BE2C (cell line): ENCODE measurements at regions not wholly inside any gene's neighbourhood (a gene's known extent, or its start where the extent isn't known, plus 50 kb on each side); places are given as distances from the start of the nearest gene placed in this dataset.

ENCODE experiments used
- DNase-seq: peaks from one replicate; pipeline ENCODE4 v3.0.0-alpha.2; 2020
- H3K27me3 ChIP-seq: fragments of 250-450 bp; sonication (Bioruptor Pico); 2 replicates; pipeline ENCODE4 v1.5.1; 2020; ENCODE audit warnings: mild to moderate bottlenecking
- H3K36me3 ChIP-seq: fragments of 250-450 bp; sonication (Bioruptor Pico); 2 replicates; pipeline ENCODE4 v1.5.1; 2020; ENCODE audit warnings: mild to moderate bottlenecking
- H3K4me1 ChIP-seq: fragments of 250-450 bp; sonication (Bioruptor Pico); 2 replicates; pipeline ENCODE4 v1.5.1; 2020
- H3K4me3 ChIP-seq: 2 replicates; pipeline ENCODE4 v1.5.1; 2011; ENCODE audit warnings: low read depth, low read length
- H3K9me3 ChIP-seq: fragments of 250-450 bp; sonication (Bioruptor Pico); 2 replicates; pipeline ENCODE4 v1.5.1; 2020
- TF ChIP-seq, protein P1 (sequence below): IDR thresholded peaks from 2 replicates; pipeline ENCODE4 v1.5.1; 2012; ENCODE audit warnings: mild to moderate bottlenecking, low read depth, low read length

- TF ChIP-seq, protein P1, sequence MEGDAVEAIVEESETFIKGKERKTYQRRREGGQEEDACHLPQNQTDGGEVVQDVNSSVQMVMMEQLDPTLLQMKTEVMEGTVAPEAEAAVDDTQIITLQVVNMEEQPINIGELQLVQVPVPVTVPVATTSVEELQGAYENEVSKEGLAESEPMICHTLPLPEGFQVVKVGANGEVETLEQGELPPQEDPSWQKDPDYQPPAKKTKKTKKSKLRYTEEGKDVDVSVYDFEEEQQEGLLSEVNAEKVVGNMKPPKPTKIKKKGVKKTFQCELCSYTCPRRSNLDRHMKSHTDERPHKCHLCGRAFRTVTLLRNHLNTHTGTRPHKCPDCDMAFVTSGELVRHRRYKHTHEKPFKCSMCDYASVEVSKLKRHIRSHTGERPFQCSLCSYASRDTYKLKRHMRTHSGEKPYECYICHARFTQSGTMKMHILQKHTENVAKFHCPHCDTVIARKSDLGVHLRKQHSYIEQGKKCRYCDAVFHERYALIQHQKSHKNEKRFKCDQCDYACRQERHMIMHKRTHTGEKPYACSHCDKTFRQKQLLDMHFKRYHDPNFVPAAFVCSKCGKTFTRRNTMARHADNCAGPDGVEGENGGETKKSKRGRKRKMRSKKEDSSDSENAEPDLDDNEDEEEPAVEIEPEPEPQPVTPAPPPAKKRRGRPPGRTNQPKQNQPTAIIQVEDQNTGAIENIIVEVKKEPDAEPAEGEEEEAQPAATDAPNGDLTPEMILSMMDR, result no peak
- no peaks in the 10 kb centered on the region for H3K27me3 ChIP-seq
- H3K4me1 ChIP-seq, result no peaks in the 10 kb centered on the region
- no peaks in the 10 kb centered on the region for H3K9me3 ChIP-seq
- DNase-seq, result no peak
- no peaks in the 10 kb centered on the region for H3K36me3 ChIP-seq
- H3K4me3 ChIP-seq, result no peak overlapping the region
These were observed 426.5 kb downstream of the IGSF11 start for GRCh38 chr3:118607915-118608820.

DNA sequence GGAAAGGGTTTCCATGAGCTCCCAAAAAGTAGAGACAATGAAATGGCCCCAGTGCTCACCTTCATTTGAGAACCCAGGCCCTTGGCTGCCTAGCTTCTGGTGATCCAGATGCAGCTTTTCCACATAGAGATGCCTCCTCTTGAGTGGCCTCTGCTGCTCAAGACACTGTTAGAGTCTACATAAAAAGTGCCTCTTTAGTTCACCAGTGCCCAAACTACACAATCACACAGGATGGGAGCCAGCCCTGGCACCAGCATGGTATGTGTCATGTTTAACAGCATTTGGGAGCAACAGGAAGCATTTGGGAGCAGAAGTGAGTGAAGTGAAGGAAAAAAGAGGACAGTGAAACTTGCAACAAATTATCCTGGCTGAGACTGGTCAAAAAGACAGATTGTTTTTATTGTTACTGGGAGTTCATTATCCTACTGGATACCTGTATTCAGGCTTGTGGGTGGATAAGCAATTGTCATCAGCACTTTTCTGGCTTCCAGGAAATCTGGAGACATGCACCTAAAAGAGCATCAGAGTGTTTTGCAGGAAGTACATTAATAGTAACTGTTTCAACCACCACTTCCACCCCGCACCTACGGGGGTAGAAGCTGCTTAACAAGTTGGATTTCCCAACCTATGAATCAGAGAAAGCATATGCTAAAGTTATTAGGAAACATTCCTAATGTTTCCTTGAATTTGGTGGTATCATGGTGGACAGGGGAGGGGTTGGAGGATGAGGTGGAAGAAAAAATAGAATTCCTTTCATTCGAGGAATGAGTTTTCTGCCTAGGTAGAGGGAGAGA is 416.2 kb downstream of the IGSF11 start:
- Histone ChIP-seq H3K4me1 (no peaks in the 10 kb centered on the region), H3K9me3 (no peaks in the 10 kb centered on the region), H3K27me3 (no peaks in the 10 kb centered on the region), H3K4me3 (no peak overlapping the region), H3K36me3 (no peaks in the 10 kb centered on the region)
- no peak for DNase-seq
- TF ChIP-seq, protein P1, result no peak

DNA sequence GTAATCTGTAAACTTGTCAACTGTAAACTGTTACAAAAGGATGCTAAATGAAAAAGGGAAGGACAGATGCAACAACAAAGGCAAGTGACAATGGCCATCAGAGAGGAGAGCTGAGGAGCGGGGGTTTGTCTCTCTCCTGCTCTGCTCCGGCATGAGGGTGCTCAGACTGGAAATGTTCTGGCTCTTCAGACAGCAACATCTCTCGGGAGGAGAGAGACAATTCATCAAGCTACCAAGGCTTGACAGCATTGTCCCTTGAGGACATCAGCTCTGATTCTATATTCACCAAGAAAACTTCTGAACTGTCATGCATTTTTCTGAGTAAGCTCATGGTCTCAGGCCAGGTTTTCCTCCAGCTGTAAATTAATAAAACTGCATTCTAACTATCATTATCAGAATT is 408.2 kb downstream of the IGSF11 start:
- Histone ChIP-seq H3K36me3 (no peaks in the 10 kb centered on the region), H3K4me1 (no peaks in the 10 kb centered on the region; the same call in 1 of the 2 replicates), H3K4me3 (no peak overlapping the region), H3K27me3 (no peaks in the 10 kb centered on the region), H3K9me3 (no peaks in the 10 kb centered on the region)
- no peak for DNase-seq
- TF ChIP-seq, protein P1, result no peak

GRCh38 chr3:118628704-118629341 is 405.8 kb downstream of the IGSF11 start:
- peaks cover 10% of the 10 kb centered on the region for H3K4me1 ChIP-seq
- no peaks in the 10 kb centered on the region; the same call in 1 of the 2 replicates for H3K27me3 ChIP-seq
- peak overlapping the region; percentile 10 for H3K4me3 ChIP-seq
- H3K36me3 ChIP-seq, result no peaks in the 10 kb centered on the region
- no peaks in the 10 kb centered on the region for H3K9me3 ChIP-seq
- TF ChIP-seq, protein P1, result peak; percentile 96
- DNase-seq, result peak; percentile 87

DNA sequence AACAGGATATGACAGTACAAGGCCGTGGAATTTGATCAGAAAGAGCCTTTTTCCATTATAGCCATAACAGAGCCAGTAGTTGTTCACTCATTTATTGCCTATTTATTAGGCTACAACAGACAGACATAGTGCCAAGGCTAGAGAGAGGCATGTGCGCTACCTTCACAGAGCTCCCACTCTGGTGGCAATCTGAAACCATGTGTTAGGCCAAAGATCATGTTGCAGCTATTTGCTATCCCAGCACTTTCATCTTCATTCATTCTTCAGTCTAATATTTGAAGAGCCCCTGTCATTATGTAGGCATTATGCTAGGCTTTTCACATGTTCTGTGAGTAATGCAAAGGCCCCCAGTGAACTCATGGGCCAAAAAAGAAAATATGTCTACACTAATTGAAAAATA is 404.8 kb downstream of the IGSF11 start:
- peaks cover 10% of the 10 kb centered on the region for H3K4me1 ChIP-seq
- H3K36me3 ChIP-seq, result no peaks in the 10 kb centered on the region

More for the DNA sequence above, 404.8 kb downstream of the IGSF11 start:
- no peak overlapping the region for H3K4me3 ChIP-seq
- no peak for DNase-seq
- no peaks in the 10 kb centered on the region for H3K9me3 ChIP-seq
- H3K27me3 ChIP-seq, result no peaks in the 10 kb centered on the region; the same call in 1 of the 2 replicates
- TF ChIP-seq, protein P1, result no peak; the same call in 1 of the 2 replicates
